ENCODE measurements at regions not wholly inside any gene's neighbourhood (a gene's known extent, or its start where the extent isn't known, plus 50 kb on each side); places are given as distances from the start of the nearest gene placed in this dataset.

- ATAC-seq, result no peak
- CTCF ChIA-PET, result no interaction called here
- no peak overlapping the region for H3K4me3 ChIP-seq (ENCODE audit: low read depth in 2 of 2, low read length in 2 of 2)
- in situ Hi-C loops (cut with HindIII; ENCODE audit: low pct_unique_long_range_greater_than_20kb, low sequenced_read_pairs) (no loop called here), intact Hi-C loops (cut with micrococcal nuclease; ENCODE audit: unreplicated experiment) (no loop called here)
- H3K27me3 ChIP-seq (ENCODE audit: control insufficient read depth, insufficient read depth, low read length), result peaks cover 4% of the 10 kb centered on the region; the same call in 1 of the 2 replicates
- no peaks in the 10 kb centered on the region for H3K36me3 ChIP-seq (ENCODE audit: control insufficient read depth, insufficient read depth, low read length)
- DNase-seq (ENCODE audit: low read depth, low spot score), result no peak
- H3K27ac ChIP-seq (ENCODE audit: low read length), result no peak overlapping the region
- POLR2A ChIA-PET, result interaction anchor here (0.6 kb wide), 1 partner anchor 1942 kb away, joined by 3 read pairs; no protein-coding TSS in a partner anchor
- BruUV-seq (replicated peaks), result no TSS peak
- no peaks in the 10 kb centered on the region for H3K9me3 ChIP-seq (ENCODE audit: control insufficient read depth, insufficient read depth, low read depth, low read length)
- TF ChIP-seq TCF7L2 (IDR thresholded peaks at IDR 0.05; ENCODE audit: low read depth, low read length), result no peak
- TF ChIP-seq REST (IDR thresholded peaks at IDR 0.05; ENCODE audit: insufficient read depth in 1 of 2, low read depth in 2 of 2, low read length in 1 of 2), result no peak
- TF ChIP-seq CTCF (IDR thresholded peaks at IDR 0.05), result no peak
- TF ChIP-seq POLR2AphosphoS5 (IDR thresholded peaks at IDR 0.05; ENCODE audit: low read depth, low read length), result no peak
- no peak for TF ChIP-seq SIN3A (IDR thresholded peaks at IDR 0.05; ENCODE audit: borderline replicate concordance, insufficient read depth, low read depth, low read length)
- H3K4me1 ChIP-seq (ENCODE audit: control insufficient read depth, insufficient read depth, low read length), result no peaks in the 10 kb centered on the region
These were observed 478.4 kb downstream of the TSHZ3 start for GRCh38 chr19:30870876-30871275.

GRCh38 chr19:30865511-30865910 lies 483.7 kb downstream of the TSHZ3 start:
- H3K36me3 ChIP-seq (ENCODE audit: control insufficient read depth, insufficient read depth, low read length), result no peaks in the 10 kb centered on the region
- in situ Hi-C loops (cut with HindIII; ENCODE audit: low pct_unique_long_range_greater_than_20kb, low sequenced_read_pairs), result no loop called here
- TF ChIP-seq CTCF (IDR thresholded peaks at IDR 0.05) (no peak), REST (IDR thresholded peaks at IDR 0.05; ENCODE audit: insufficient read depth in 1 of 2, low read depth in 2 of 2, low read length in 1 of 2) (no peak), POLR2AphosphoS5 (IDR thresholded peaks at IDR 0.05; ENCODE audit: low read depth, low read length) (no peak), SIN3A (IDR thresholded peaks at IDR 0.05; ENCODE audit: borderline replicate concordance, insufficient read depth, low read depth, low read length) (no peak), TCF7L2 (IDR thresholded peaks at IDR 0.05; ENCODE audit: low read depth, low read length) (no peak)
- H3K27ac ChIP-seq (ENCODE audit: low read length), result no peak overlapping the region
- ATAC-seq (no peak), DNase-seq (ENCODE audit: low read depth, low spot score) (no peak)
- no peaks in the 10 kb centered on the region for H3K9me3 ChIP-seq (ENCODE audit: control insufficient read depth, insufficient read depth, low read depth, low read length)
- 0 out of 2 replicates have a peak, but pooled peaks cover 2% of the 10 kb centered on the region for H3K27me3 ChIP-seq (ENCODE audit: control insufficient read depth, insufficient read depth, low read length)
- H3K4me1 ChIP-seq (ENCODE audit: control insufficient read depth, insufficient read depth, low read length), result no peaks in the 10 kb centered on the region
- no TSS peak for BruUV-seq (replicated peaks)
- no peak overlapping the region for H3K4me3 ChIP-seq (ENCODE audit: low read depth in 2 of 2, low read length in 2 of 2)
- POLR2A ChIA-PET, result no interaction called here
- intact Hi-C loops (cut with micrococcal nuclease; ENCODE audit: unreplicated experiment), result no loop called here
- CTCF ChIA-PET, result no interaction called here

Data from Panc1 (cell line).